HG03354 (cell line): ENCODE measurements at regions not wholly inside any gene's neighbourhood (a gene's known extent, or its start where the extent isn't known, plus 50 kb on each side); places are given as distances from the start of the nearest gene placed in this dataset.

Experiments
- ATAC-seq: cut with Tn5 transposase; IDR thresholded peaks from one replicate; pipeline ENCODE4 v1.9.1; 2021; ENCODE audit warnings: mild to moderate bottlenecking; ENCODE audit not compliant: unreplicated experiment, poor library complexity, severe bottlenecking

DNA sequence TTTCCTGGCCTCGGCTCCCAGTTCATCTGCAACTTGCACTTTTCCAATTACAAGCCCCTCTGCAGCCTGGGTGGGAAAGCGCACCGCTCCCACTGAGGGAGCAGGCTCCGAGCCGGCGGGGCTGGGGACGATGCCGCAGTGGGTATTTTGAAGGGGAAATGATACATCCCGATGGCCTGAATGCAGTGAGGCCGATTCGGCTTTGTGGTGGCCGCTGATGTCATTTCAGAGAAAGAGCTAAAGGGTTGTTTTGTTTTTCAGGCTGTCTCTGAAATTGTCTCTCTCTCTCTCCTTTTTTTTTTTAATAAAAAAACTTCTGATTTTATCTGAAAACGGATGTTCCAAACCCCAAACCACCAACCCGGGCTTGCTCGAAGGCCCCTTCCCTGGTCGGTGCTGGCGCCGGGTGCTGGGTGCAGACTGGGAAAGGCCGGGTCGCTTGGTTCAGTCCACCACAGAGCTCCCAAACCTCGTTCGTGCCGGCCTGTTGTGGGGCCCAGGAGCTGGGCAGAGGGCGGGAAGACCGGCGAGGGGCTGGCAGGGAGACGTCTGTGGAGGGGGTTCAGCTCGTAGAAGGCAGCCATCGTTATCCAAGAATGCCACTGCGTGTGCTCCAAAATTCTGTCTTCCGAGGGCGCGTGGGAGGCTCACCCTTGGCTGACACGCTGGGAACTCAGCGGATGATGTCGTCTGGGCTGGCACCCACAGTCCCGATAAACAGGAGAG is 102.8 kb downstream of the FOXL1 start:
- no peak for ATAC-seq

DNA sequence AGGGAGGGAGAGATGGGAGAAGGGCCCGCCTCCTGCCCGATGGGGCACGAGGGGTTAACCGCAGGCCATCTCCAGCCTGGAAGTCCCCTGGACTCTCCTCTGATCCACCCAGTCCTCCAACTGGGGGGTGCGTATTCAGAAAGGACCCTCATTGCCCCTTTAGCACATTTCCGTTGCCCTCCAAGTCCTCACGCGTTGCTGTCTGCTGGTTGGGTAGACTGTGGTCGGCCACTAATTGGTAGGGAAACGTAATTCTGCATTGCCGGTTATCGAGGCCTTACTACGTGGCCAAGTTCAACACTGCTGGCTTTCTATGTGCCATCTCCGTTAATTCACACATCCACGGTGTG is 103.4 kb downstream of the FOXL1 start:
- no peak for ATAC-seq

DNA sequence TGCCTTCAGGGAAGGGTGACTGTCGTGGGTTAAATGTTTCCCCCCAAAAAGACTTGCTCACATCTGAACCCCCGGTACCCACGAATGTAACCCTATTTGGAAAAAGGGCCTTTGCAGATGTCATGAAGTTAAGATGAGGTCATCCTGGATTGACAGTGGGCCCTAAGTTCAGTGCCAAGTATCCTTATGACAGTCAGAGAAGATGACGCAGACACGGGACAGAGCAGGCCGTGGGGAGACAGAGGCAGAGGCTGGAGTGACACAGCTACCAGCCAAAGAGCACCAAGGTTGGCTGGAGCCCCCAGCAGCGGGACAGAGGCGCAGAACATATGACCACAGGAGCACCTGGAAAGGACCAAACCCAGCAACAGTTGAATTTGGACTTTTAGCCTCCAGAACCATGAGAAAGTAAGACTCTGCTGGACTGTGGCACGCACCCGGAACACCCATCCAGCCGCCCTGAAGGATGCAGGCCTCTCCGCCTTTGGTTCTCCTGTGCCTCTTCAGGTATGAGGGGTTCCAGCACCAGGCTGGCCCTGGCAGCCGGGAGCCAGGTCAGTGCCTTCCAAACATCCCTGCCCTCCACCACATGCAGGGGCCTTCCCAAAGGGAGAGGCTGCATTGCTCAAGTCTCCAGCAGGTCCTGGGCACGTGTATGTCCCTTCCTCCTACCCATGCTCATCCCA is 104.0 kb downstream of the FOXL1 start:
- ATAC-seq = no peak

DNA sequence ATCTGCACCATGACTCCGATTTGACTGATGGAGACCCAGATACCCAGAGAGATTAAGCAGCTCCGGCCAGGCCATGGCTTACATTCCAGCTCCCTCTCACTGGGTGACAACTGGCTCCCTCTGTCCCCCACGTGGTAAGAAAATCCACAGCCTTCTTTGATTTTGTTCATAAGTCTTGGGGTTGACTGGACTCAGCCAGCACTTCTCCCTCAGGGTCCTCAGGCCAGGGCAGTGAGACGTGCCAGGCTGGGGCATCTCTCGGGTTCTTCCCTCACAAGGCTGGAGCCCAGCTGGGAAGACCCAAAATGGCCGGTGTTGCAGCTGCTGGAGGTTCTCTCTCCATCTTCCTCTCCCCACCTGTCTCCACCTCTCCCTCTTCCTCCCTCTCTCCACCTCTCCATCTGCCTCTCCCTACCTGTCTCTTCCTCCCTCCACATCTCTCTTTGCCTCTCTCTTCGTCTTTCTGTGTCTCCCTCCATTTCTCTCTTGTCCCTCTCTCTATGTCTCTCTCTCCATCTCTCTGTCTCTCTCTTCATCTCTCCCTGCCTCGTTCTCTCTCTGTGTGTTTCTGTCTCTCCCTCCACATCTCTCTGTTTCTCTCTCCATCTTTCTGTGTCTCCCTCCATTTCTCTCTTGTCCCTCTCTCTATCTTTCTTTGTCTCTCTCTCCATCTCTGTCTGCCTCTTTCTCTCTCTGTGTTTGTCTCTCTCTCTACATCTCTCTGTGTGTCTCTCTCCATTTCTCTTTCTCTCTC is 105.3 kb downstream of the FOXL1 start:
- ATAC-seq = no peak

DNA sequence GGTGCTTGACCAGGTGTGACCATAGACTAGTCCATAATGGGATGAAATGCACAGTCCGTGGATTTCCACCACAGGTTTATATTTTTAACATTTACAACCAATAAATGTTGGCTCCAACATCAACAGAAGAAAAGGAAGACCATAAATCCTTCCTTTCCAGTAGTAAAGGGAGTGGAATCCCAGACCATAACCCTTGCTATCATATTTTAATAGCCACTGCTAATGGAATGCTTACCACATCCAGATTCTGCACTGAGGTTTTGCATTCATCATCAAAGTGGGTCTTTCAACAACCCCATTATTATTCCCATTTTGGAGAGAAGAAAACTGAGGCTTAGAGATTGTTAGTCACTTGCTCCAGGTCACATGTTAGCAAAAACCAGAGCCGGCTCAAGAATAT is 106.7 kb downstream of the FOXL1 start:
- no peak for ATAC-seq

DNA sequence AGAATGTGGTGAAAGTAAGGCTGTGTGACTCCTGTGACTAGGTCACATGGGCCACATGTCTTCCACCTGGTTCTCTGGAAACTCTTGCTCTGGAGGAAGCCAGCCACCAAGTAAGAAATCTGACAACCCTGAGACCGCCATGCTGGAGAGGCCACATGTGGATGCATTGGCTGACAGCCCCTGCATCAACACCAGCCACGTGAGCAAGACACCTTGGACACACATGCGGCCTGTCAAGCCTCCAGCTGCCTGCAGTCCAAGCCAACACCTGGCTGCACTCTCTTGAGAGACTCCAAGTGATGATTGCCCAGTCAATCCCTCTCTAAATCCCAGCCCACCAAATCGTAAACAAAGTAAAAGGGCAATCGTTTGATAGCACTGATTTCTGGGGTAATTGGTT is 112.6 kb downstream of the FOXL1 start:
- no peak for ATAC-seq

DNA sequence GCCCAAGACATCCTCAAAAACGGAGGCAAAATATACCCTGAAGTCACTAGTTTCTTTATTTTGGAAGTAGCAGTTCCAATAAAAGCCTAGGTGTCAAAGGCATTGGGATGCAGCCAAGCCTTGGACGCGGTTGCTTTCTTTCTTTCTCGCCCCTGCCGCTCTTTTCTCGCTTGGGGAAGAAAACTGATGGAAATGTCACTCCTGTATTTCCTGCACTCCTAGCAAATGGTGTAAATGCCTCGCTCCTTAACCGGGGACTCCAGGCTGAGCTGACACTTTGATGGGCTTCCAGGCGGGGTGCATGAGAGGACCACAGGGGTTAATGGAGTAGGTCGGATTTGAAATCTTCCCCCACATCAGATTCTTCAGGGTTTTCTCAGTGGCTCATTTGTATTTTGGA is 114.1 kb downstream of the FOXL1 start:
- no peak for ATAC-seq

DNA sequence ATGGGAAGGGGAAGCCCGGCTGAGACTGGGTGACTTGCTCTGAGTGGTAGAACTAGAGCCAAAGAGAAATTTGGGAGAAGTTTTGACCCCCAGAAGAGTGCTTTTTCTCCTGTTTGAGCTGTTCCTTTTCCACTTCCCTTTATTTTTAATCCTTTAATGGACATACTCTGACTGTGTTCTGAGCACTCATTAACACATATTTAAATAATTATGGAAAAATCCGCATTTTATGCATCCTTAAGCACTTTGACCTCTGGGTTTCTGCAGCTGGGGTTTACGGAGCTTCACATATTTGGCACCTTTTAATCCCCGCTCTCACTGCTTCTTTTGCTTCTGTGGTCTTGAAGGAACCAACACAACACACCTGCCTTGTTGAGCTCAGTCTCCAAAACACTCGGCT is 114.7 kb downstream of the FOXL1 start:
- no peak for ATAC-seq

DNA sequence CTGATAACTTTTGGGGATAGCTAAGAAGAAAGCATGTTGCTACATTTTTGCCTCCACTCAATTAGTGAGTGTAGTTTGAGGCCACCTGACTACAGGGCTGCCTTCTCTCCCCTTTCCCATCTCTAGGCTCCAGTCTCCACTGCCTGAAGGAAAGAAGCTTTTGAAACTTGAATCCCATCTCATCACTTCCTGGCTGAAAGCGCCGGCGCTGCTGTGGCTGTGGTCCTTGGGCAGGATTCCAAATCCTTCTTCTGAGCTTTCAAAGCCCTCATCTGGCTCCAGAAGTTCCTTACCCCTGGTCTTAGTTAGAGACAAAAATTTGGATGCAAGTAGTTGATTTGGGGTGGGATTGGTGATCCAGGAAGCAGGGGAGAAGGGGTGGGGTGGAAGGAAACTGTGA is 119.4 kb downstream of the FOXL1 start:
- ATAC-seq = no peak

DNA sequence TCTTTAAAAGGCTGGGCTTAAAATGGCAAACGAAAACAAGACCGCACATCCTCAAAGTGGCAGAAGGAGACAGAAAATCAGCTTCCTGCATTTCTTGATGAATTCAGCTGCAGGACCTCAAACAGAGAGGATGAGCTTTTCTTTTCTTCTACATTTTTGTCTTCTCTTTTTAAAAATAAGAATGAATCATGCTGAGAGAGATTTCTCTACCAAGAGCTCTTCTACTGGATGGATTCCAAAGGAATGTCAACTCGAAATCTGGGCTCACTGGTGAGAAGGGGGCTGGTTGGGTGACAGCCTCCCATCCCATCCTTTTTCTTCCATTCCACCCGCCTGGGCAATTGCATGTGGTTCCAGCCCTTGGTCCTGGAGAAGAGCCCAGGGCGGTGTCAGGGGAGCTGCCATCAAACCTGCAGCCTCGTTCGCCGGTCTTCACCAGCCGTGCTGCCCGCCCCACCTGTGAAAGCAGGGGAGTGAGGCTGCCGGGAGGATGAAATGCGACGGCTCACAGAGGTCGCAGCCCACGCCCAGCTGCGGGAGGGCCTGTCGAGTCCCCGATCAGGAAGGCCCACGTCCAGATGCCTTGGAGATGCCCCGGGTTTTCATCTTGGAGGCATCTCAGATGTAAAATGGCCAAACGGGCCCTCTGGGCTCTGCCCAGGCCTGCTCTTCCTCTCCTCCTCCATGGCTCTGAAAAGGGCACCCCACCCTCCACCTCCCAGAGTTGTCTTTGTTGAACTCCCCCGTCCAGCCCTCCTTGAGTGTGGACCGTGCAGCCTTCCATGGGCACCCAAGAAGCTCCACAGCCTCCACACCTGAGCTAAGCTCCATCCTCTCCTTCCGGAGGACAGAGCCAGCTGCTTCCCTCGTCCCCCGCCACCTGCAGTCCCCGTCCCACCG is 121.9 kb downstream of the FOXL1 start:
- no peak for ATAC-seq

DNA sequence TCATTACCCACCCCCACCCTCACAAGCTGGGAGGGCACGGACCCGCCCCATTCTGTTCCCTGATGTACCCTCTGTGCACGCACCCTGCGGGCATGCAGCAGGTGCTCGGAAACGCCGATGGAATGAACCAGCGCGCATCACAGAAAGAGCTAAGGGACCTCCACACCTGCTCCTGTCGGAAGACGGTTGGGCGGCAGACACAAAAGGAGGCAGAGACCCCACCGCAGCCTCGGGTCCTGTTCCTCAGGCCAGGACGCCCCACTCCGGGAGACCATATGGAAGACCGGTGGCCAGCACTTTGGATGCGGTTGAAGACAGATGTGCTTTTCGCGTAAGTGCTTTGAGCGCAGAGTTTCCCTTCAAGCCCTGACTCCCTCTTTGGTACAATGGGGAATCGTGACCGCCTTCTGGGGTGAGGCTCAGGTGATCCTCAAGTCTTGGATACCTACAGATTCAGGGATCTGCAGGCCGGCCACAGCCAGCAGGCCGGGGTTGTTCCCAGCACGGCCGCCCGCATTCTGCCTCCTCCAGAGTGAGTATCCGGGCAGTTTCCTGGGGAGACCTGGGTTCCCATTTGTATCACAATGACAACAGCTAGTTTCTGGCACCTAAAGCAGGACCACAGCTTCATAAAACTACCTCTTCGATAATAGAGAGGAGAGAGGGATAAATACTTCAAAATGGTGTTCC is 123.1 kb downstream of the FOXL1 start:
- no peak for ATAC-seq

DNA sequence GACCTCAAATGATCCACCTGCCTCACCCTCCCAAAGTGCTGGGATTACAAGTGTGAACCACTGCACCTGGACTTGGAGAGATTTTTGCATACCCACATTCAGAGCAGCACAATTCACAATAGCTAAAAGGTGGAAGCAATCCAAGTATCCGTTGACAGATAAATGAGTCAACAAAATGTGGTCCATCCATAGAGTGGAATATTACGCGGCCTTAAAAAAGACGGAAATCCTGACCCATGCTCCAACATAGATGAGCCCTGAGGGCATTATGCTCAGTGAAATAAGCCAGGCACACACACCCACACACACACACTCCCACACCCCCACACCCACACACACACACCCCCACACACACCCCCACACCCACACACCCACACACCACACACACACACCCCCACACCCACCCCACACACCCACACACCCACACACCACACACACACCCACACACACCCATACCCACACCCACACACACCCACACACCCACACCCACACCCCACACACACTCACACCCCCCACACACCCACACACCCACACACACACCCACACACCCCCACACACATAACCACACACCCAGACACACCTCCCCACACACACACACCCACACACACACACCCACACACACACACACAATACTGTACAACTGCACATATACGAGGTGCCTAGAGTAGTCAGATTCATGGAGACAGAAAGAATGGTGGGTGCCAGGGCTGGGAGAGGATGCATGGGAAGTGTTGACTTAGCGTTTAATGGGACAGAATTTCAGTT is 124.7 kb downstream of the FOXL1 start:
- no peak for ATAC-seq

DNA sequence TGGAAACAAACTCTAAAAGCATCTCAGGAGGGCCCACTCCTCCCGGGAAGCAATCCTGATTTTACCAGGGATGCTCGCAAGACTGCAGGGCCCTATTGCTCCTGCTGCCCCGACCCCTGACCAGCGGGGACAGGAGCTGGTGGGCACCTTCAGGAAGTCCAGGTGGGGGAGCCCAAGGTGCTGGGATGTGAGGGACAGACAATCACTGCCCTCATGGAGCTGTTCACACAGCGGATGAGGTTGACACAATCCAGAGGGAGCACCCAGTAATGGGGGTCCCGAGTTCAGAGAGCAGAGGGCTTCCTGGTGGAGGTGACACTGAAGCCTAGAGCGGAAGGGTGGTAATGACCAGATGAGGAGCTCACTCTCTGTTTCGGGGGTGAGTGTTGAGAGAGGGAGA is 126.2 kb downstream of the FOXL1 start:
- ATAC-seq = no peak

DNA sequence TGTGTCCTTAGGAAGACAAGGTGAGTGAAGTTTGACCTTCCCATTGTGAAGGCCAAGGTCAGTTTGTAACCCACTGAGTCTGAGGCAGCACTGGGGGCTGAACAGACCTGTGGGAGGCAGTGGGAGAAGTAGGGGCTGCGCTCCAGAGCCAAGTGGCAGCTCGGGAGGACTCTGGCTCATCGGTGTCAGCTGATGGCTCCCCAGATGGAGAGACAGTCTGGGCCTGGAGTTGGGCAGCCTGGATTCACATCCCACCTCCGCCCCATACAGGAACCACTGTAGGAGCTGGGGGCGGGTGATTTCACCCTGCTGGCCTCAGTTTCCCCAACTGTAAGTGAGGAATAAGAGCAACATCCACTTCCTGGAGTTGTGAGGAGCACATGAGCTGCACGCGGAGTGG is 128.4 kb downstream of the FOXL1 start:
- no peak for ATAC-seq

DNA sequence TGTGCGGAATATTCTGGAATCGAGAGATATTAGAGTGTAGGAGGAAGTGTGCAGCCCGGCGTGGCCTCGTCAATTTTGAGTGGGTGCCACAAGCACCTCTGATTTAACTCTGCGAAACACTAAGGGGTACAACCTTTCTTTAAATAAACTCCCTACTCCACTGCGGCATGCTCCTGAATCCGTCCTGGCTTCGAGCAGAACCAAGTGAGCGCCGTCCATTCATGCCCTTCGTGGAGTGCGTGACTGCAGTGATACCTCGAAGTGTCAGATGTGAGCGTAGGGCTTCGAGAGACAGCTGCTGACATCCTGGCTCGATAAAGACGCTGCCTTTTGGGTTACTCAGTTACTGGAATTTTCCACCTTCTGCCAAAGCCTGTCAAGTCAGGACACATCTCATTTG is 128.8 kb downstream of the FOXL1 start:
- ATAC-seq = no peak

DNA sequence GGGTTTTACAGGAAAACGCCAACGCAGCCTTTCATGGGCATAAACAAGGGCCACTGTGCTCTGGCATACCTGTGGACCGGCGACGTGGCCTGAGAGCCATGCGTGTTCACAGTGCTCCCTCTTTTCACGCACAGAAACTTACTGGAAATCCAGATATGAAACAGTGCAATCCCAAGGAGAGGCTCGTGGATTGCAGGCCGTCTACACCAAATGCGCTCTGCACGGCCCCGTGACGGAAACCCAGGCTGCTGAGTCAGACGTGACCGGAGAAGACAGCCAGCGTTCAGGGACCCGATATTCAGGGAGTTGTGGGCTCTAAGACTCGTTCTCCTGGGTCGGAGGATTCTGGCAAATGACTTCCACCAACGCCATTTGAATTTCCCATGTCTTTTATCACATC is 129.2 kb downstream of the FOXL1 start:
- ATAC-seq = no peak

DNA sequence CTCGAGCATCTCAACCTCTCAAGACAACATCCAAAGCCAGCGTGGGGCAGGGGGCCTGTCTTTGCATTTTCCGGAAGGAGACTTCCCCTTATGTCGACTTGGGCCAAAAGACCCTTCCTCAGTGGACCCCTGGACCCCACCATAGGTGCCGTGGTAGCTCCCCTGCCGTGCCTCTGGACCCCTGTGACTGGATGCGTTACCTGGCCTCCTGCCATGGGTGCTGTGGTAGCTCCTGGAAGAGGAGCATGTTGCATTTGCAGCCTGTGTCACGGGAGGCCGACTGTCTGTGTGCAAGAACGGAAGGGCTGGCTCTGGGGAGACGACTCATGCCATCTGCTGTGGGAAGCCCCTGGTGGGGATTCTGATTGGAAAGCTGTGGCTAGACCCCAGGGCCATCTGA is 130.1 kb downstream of the FOXL1 start:
- ATAC-seq = no peak

DNA sequence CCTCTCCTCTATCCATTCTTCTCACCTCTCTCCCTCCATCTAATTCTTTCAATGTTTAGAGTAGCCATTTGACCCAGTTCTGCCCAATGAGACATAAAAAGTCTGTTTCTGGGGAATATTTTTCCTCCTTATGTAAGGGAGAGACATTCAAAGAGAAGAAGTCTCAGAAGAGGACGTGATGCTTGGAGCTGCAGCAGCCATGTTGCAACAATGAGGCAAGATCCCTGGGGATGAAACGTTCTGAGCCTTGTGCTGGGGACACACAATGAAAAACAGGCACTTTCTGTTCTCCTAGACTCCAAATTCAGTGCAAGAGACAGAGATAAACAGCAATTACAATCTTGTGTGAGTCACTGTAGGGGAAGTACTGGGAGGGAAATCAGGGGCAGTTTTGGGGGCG is 130.8 kb downstream of the FOXL1 start:
- ATAC-seq = no peak
